HAP-1 (cell line): ENCODE measurements at regions not wholly inside any gene's neighbourhood (a gene's known extent, or its start where the extent isn't known, plus 50 kb on each side); places are given as distances from the start of the nearest gene placed in this dataset.
A peak's percentile ranks its signal among the peaks of the same experiment; 100 is the strongest.

Experiments used
- DNase-seq, 2 experiments: peaks; one replicate each; pipeline ENCODE4 v3.0.0-alpha.2; 2016 to 2020; ENCODE audit warnings: low spot score in 2 of 2
- H3K27me3 ChIP-seq: fragments of 250-450 bp; sonication (Bioruptor Pico); 2 replicates; pipeline ENCODE4 v1.5.1; 2020; ENCODE audit warnings: low read depth, mild to moderate bottlenecking, moderate library complexity
- H3K36me3 ChIP-seq: fragments of 250-450 bp; sonication (Bioruptor Pico); replicated peaks from 2 replicates; pipeline ENCODE4 v1.5.1; 2020; ENCODE audit warnings: mild to moderate bottlenecking
- H3K4me1 ChIP-seq: fragments of 250-450 bp; sonication (Bioruptor Pico); 2 replicates; pipeline ENCODE4 v1.5.1; 2020; ENCODE audit warnings: mild to moderate bottlenecking
- H3K4me3 ChIP-seq: fragments of 250-450 bp; sonication (Bioruptor Pico); 2 replicates; pipeline ENCODE4 v1.5.1; 2020; ENCODE audit warnings: mild to moderate bottlenecking, moderate library complexity
- H3K9me3 ChIP-seq: fragments of 250-450 bp; sonication (Bioruptor Pico); 2 replicates; pipeline ENCODE4 v1.5.1; 2020; ENCODE audit warnings: mild to moderate bottlenecking, moderate library complexity
- in situ Hi-C: fragments of 300-500 bp; cut with MboI; formaldehyde crosslinking; loops from 3 replicates; pipeline ENCODE4 v1.14.3; 2020; ENCODE audit warnings: low sequenced_read_pairs, inconsistent platforms, mixed read lengths

GRCh38 chr10:57830877-57831560 is 436.7 kb downstream of the IPMK start:
- DNase-seq, result no peak
- Histone ChIP-seq H3K9me3 (peaks cover 3% of the 10 kb centered on the region; the same call in 1 of the 2 replicates), H3K4me3 (no peak overlapping the region), H3K36me3 (no peaks in the 10 kb centered on the region), H3K4me1 (no peaks in the 10 kb centered on the region; the same call in 1 of the 2 replicates), H3K27me3 (no peaks in the 10 kb centered on the region)
- in situ Hi-C loops, result loop anchor here (25.0 kb wide), 1 partner anchor 494 kb away; no protein-coding TSS in a partner anchor

- Histone ChIP-seq H3K4me1 (peaks cover 17% of the 10 kb centered on the region), H3K27me3 (no peaks in the 10 kb centered on the region), H3K36me3 (peaks cover 5% of the 10 kb centered on the region), H3K9me3 (peaks cover 5% of the 10 kb centered on the region; the same call in 1 of the 2 replicates), H3K4me3 (no peak overlapping the region)
- in situ Hi-C loops, result loop anchor here (25.0 kb wide), 1 partner anchor 488 kb away; no protein-coding TSS in a partner anchor
- DNase-seq, result no peak
These were observed 442.7 kb downstream of the IPMK start for GRCh38 chr10:57825015-57825414.

- H3K9me3 ChIP-seq, result peaks cover 5% of the 10 kb centered on the region; the same call in 1 of the 2 replicates
- in situ Hi-C loops, result no loop called here
- H3K4me3 ChIP-seq, result no peak overlapping the region
- DNase-seq, result no peak
- peaks cover 21% of the 10 kb centered on the region for H3K4me1 ChIP-seq
- no peaks in the 10 kb centered on the region for H3K27me3 ChIP-seq
- peaks cover 5% of the 10 kb centered on the region for H3K36me3 ChIP-seq
These were observed 444.3 kb downstream of the IPMK start for GRCh38 chr10:57823398-57823797.

- DNase-seq, result no peak
- peaks cover 5% of the 10 kb centered on the region; the same call in 1 of the 2 replicates for H3K9me3 ChIP-seq
- no peak overlapping the region for H3K4me3 ChIP-seq
- H3K4me1 ChIP-seq, result peaks cover 21% of the 10 kb centered on the region
- peaks cover 5% of the 10 kb centered on the region for H3K36me3 ChIP-seq
- in situ Hi-C loops, result no loop called here
- no peaks in the 10 kb centered on the region for H3K27me3 ChIP-seq
These were observed 444.7 kb downstream of the IPMK start for GRCh38 chr10:57822965-57823364.

GRCh38 chr10:57818522-57818921 is 449.2 kb downstream of the IPMK start:
- in situ Hi-C loops, result no loop called here
- DNase-seq, result no peak
- Histone ChIP-seq H3K4me3 (no peak overlapping the region), H3K4me1 (peaks cover 35% of the 10 kb centered on the region), H3K36me3 (peaks cover 4% of the 10 kb centered on the region), H3K27me3 (no peaks in the 10 kb centered on the region), H3K9me3 (no peaks in the 10 kb centered on the region)

GRCh38 chr10:57817741-57818140 is 450.0 kb downstream of the IPMK start:
- Histone ChIP-seq H3K36me3 (peaks cover 4% of the 10 kb centered on the region), H3K27me3 (no peaks in the 10 kb centered on the region), H3K4me1 (peaks cover 35% of the 10 kb centered on the region), H3K9me3 (no peaks in the 10 kb centered on the region), H3K4me3 (no peak overlapping the region)
- in situ Hi-C loops, result no loop called here
- no peak for DNase-seq

- Histone ChIP-seq H3K4me1 (peaks cover 44% of the 10 kb centered on the region), H3K9me3 (no peaks in the 10 kb centered on the region), H3K4me3 (no peak overlapping the region), H3K27me3 (no peaks in the 10 kb centered on the region), H3K36me3 (peaks cover 4% of the 10 kb centered on the region)
- in situ Hi-C loops, result no loop called here
- DNase-seq, result no peak
These were observed 451.7 kb downstream of the IPMK start for GRCh38 chr10:57815949-57816348.

- Histone ChIP-seq H3K36me3 (no peaks in the 10 kb centered on the region; the same call in 1 of the 2 replicates), H3K9me3 (no peaks in the 10 kb centered on the region), H3K4me3 (peak overlapping the region; percentile 27), H3K4me1 (peaks cover 80% of the 10 kb centered on the region), H3K27me3 (no peaks in the 10 kb centered on the region)
- DNase-seq, result peak in 1 of 2 experiments; percentile 95
- in situ Hi-C loops, result no loop called here
These were observed 457.7 kb downstream of the IPMK start for GRCh38 chr10:57809961-57810360.

- peak overlapping the region; percentile 27 for H3K4me3 ChIP-seq
- no peaks in the 10 kb centered on the region for H3K27me3 ChIP-seq
- peak; percentile 83 to 84 for DNase-seq
- peaks cover 85% of the 10 kb centered on the region for H3K4me1 ChIP-seq
- H3K36me3 ChIP-seq, result no peaks in the 10 kb centered on the region
- H3K9me3 ChIP-seq, result no peaks in the 10 kb centered on the region
- in situ Hi-C loops, result no loop called here
These were observed 459.8 kb downstream of the IPMK start for GRCh38 chr10:57807906-57808305.

GRCh38 chr10:57806675-57807074 is 461.0 kb downstream of the IPMK start:
- H3K27me3 ChIP-seq, result no peaks in the 10 kb centered on the region
- in situ Hi-C loops, result no loop called here

GRCh38 chr10:57799625-57800024 is 468.1 kb downstream of the IPMK start:
- Histone ChIP-seq H3K4me3 (no peak overlapping the region), H3K4me1 (peaks cover 82% of the 10 kb centered on the region), H3K9me3 (no peaks in the 10 kb centered on the region), H3K27me3 (no peaks in the 10 kb centered on the region), H3K36me3 (no peaks in the 10 kb centered on the region)
- in situ Hi-C loops, result no loop called here
- DNase-seq, result peak in 1 of 2 experiments; percentile 75

More at GRCh38 chr10:57806675-57807074, 461.0 kb downstream of the IPMK start:
- peak; percentile 54 to 60 for DNase-seq
- no peaks in the 10 kb centered on the region for H3K9me3 ChIP-seq
- no peak overlapping the region for H3K4me3 ChIP-seq
- H3K4me1 ChIP-seq, result peaks cover 83% of the 10 kb centered on the region
- no peaks in the 10 kb centered on the region for H3K36me3 ChIP-seq

GRCh38 chr10:57798830-57799229 is 468.9 kb downstream of the IPMK start:
- DNase-seq, result peak in 1 of 2 experiments; percentile 69
- in situ Hi-C loops, result no loop called here
- no peaks in the 10 kb centered on the region for H3K27me3 ChIP-seq

GRCh38 chr10:57791546-57791945 is 476.1 kb downstream of the IPMK start:
- no peak for DNase-seq
- in situ Hi-C loops, result no loop called here
- H3K4me1 ChIP-seq, result peaks cover 77% of the 10 kb centered on the region

More at GRCh38 chr10:57798830-57799229, 468.9 kb downstream of the IPMK start:
- no peaks in the 10 kb centered on the region for H3K36me3 ChIP-seq
- H3K9me3 ChIP-seq, result no peaks in the 10 kb centered on the region
- H3K4me3 ChIP-seq, result no peak overlapping the region
- H3K4me1 ChIP-seq, result peaks cover 85% of the 10 kb centered on the region

GRCh38 chr10:57790703-57791102 is 477.0 kb downstream of the IPMK start:
- DNase-seq, result no peak
- Histone ChIP-seq H3K9me3 (no peaks in the 10 kb centered on the region), H3K4me1 (peaks cover 82% of the 10 kb centered on the region), H3K4me3 (no peak overlapping the region), H3K36me3 (no peaks in the 10 kb centered on the region), H3K27me3 (no peaks in the 10 kb centered on the region)
- in situ Hi-C loops, result no loop called here

More at GRCh38 chr10:57791546-57791945, 476.1 kb downstream of the IPMK start:
- Histone ChIP-seq H3K36me3 (no peaks in the 10 kb centered on the region), H3K27me3 (no peaks in the 10 kb centered on the region), H3K9me3 (no peaks in the 10 kb centered on the region), H3K4me3 (no peak overlapping the region)
